ENCODE measurements at regions not wholly inside any gene's neighbourhood (a gene's known extent, or its start where the extent isn't known, plus 50 kb on each side); places are given as distances from the start of the nearest gene placed in this dataset.
"Not testable (repeated sequence)": the region's sequence is repeated elsewhere in the genome, so short reads cannot be mapped to it uniquely, and the experiment has no call there.

DNA sequence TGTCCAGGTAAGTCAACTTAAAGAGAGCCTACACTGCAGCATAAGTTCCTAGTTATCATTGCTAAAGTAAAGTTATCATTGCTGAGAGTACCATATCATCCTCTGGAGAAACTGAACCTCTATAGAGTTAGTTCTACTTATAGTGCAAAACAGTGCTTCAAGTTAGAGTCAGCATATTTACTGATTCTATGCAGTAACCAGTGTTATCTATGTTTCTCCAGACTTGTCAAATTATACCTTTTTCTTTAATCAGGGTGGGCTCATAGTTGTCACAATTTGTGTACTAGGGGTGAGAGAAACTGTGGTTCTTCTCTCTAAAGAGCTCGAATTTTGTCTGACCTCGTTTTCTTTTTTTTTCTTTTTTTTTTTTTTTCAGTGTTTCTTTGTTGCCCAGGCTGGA is 79.6 kb downstream of the ANXA2R start:
- no peak for TF ChIP-seq ZNF274 (IDR thresholded peaks at IDR 0.05; ENCODE audit: low read depth, low read length)
- H3K4me3 ChIP-seq (ENCODE audit: low read length), result no peak overlapping the region

DNA sequence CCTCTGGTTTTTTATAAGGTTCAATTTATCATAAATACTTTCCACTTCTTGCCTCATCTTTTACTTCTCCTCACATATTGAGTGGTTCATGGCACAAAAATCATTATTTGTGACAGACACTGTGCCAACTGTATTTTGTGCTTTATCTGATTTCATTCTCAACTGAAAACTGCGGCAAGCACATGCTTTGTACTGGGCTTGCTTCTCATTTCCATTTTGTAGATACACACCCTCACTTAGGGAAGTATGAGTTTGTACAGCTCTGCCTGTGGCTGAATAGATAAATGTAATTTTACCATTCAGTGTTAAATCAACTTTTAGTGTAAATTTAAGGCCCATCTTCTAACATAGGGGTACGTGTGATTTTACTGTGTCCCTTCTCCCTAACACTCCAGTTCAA is 83.6 kb downstream of the ANXA2R start:
- no peak for TF ChIP-seq ZNF274 (IDR thresholded peaks at IDR 0.05; ENCODE audit: low read depth, low read length)

DNA sequence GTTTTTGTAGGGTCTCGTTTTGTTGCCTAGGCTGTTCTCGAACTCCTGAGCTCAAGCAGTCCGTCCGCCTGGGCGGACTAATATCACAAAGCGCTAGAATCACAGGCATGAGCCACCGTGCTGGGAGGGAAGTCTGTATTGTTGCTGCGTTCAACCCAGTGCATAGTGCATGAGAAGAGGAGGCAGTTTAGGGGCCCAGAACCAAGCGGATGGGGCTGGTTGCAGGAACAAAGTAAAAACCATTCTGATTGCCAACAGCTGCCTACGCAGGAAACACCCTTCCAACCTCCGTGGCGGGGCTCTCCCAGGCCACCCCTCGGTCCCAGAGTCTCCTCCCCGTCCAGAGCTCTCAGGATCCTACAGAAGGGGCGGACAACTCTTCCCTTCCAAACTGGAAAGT is 87.1 kb downstream of the ANXA2R start:
- peak overlapping the region; percentile 65; the same call in 1 of the 2 replicates for H3K4me3 ChIP-seq (ENCODE audit: low read length)
- TF ChIP-seq ZNF274 (IDR thresholded peaks at IDR 0.05; ENCODE audit: low read depth, low read length), result no peak

More for the DNA sequence above, 83.6 kb downstream of the ANXA2R start:
- no peak overlapping the region for H3K4me3 ChIP-seq (ENCODE audit: low read length)

DNA sequence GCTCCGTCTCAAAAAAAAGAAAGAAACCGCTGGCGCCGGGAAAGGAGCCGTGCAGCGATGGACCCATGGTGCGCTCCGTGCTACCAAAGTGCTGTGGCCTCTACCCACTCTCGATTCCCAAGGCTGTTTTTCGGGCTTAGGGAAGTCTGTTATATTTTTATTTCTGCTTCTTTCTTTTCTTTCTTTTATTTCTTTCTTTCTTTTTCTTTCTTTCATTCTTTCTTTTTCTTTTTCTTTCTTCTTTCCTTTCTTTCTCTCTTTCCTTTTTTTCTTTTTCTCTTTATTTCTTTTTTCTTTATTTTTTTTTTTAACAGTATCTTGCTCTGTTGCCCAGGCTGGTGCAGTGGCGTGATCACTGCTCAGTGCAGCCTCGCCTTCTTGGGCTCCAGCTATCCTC is 87.5 kb downstream of the ANXA2R start:
- no peak for TF ChIP-seq ZNF274 (IDR thresholded peaks at IDR 0.05; ENCODE audit: low read depth, low read length)
- H3K4me3 ChIP-seq (ENCODE audit: low read length), result peak overlapping the region; percentile 65; the same call in 1 of the 2 replicates

DNA sequence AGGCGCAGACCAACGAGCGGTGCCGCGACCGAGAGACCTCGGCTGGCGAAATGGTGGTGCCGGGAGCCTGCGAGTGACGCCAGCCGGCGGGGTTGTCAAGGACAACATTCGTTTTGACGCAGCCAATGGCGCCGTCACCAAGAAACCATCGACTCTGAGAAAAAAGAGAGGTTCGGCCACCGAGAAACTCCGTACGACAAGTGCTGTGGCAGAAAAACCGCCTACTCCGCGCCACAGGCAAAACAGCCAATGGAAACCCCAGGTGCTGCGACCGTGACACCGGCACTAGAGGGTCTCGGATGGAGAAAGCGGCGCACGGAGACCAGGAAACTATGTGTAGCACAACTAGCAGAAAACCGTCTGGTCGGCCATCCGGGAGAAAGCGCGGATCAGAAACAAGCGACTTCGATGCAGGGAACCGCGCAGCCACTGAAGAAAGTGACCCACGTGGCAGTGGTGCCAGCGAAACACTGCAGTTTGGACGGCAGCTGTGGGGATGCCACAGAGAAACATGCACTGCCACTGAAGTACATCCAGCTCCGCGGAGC is 88.8 kb downstream of the ANXA2R start:
- peak overlapping the region; percentile 65; the same call in 1 of the 2 replicates for H3K4me3 ChIP-seq (ENCODE audit: low read length)
- TF ChIP-seq ZNF274 (IDR thresholded peaks at IDR 0.05; ENCODE audit: low read depth, low read length), result no peak

DNA sequence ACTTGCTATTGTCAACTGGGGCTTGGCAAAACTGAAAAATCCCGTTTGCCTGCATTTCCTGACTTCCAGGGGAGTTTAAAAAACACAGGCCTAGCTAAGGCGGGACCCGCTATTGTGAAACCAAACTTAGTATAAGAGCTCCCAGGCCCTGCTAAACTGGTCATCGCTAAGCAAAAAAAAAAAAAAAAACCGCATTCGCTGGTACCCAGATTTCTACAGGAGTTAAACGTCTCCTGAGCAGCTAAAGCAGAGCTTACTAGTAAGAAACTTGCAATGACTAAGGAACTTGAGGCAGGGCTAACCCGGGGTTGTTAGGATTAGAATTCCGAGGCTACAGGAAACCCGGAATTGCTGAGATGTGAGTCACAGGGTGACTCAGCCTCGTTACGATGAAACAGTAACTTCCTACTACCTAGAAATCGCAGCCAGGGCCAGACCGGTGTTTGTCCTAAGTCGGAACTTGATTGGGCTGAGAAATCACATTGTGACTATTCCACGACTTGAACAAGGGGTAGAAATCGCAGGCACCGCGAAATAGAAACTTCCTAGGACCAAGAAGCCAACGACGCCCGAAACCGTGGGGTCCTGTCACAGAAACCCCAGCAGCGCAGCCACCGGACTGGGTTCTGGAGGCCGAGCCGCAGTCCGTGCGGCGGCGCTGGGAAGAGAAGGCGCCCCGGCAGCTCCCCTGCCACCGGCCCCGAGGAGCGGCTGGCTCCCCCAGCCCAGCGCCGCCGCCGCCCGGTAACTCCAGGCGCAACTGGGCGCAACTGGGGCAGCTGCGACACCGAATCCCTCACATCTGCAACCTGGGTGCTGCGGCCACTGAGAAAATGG is 89.4 kb downstream of the ANXA2R start:
- no peak for TF ChIP-seq ZNF274 (IDR thresholded peaks at IDR 0.05; ENCODE audit: low read depth, low read length)
- H3K4me3 ChIP-seq (ENCODE audit: low read length), result peak overlapping the region; percentile 65

DNA sequence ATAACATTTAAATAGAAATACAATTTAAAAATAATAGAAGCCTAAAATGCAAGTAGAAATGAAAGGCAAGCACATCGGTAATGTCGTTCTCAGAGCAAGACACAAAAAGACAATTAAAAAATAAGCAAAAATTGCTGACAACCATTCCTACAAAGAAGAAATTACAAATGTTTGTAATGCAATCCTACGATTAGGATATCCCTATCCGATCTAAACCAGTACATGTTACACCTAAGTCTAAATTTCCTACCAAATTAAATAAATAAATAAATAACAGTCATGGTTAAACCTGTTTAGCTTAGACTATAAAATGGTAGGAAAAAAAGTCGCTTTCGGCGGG is 90.0 kb downstream of the ANXA2R start:
- no peak for TF ChIP-seq ZNF274 (IDR thresholded peaks at IDR 0.05; ENCODE audit: low read depth, low read length)
- peak overlapping the region; percentile 65; the same call in 1 of the 2 replicates for H3K4me3 ChIP-seq (ENCODE audit: low read length)

DNA sequence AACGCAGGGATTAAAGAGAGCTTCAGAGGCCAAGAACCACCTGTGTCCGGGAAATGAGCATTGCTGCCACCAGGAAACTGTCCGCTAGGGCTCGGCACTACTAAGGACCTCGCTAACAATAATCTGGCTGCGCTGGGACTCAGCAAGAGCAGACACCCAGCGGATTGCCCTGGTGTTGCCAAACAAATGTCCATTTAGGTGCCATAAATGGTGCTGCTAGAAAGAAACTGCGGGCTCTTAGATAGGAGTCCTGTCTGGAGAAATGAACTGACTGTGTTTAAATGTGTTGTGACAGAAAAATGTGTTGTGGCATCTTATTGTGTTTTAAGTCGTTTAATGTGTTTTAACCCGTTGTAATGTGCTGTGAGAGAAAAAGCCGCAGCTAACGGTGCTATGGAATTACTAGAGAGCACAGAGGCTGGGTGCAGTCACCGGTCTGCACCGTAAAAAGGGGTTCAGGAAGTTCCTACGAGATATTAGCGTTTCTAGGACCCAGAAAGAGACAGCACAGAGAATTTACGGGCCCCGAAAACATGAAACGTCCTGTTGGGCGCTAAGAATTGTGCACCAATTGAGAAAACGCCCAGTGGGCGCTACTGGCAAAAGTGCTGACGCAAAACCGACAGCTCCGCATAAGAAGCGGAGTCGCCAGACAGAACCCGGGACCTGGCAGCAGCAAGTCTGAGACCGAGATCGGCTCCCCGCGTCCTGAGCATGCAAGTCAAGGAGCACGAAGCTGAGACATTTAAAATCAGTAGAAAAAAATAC is 90.6 kb downstream of the ANXA2R start:
- TF ChIP-seq ZNF274 (IDR thresholded peaks at IDR 0.05; ENCODE audit: low read depth, low read length), result no peak
- peak overlapping the region; percentile 65; the same call in 1 of the 2 replicates for H3K4me3 ChIP-seq (ENCODE audit: low read length)

DNA sequence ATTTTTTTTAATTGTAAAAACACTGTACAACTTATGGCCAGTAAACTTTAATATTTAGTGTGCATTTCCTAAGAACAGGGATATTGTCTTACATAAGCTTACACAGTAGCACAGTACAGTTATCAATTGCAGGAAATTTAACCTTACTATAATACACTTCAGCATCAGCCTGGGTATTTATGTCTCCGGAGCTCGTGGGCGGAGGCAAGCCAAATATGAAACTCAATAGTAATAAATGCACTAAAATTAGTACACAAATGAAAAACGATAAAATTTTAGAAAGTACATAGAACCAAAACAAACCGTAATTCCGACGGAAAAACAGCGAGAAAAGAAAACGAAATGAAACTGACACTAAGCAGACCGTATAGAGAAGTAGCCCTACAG is 91.2 kb downstream of the ANXA2R start:
- TF ChIP-seq ZNF274 (IDR thresholded peaks at IDR 0.05; ENCODE audit: low read depth, low read length), result no peak
- peak overlapping the region; percentile 65; the same call in 1 of the 2 replicates for H3K4me3 ChIP-seq (ENCODE audit: low read length)

DNA sequence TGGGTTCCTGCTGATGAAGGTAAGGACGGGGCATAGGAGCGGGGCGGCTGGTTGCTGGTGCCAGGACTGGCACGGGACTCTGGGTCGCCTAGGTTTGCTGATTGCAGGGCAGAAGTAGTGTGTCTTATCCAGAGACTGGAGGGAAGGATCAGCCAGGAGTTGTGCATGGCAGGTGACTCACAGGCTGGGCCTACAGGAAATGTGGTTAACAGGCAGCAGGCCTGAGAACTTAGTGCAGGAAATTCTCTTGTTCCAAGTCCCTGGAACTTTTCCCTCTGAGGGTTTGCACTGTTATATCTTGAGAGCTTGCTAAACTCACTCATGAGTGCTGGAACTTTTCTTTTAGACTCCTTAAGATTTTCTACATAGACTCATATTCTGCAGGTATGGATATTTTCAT is 95.1 kb downstream of the ANXA2R start:
- H3K4me3 ChIP-seq (ENCODE audit: low read length), result no peak overlapping the region
- TF ChIP-seq ZNF274 (IDR thresholded peaks at IDR 0.05; ENCODE audit: low read depth, low read length), result no peak

DNA sequence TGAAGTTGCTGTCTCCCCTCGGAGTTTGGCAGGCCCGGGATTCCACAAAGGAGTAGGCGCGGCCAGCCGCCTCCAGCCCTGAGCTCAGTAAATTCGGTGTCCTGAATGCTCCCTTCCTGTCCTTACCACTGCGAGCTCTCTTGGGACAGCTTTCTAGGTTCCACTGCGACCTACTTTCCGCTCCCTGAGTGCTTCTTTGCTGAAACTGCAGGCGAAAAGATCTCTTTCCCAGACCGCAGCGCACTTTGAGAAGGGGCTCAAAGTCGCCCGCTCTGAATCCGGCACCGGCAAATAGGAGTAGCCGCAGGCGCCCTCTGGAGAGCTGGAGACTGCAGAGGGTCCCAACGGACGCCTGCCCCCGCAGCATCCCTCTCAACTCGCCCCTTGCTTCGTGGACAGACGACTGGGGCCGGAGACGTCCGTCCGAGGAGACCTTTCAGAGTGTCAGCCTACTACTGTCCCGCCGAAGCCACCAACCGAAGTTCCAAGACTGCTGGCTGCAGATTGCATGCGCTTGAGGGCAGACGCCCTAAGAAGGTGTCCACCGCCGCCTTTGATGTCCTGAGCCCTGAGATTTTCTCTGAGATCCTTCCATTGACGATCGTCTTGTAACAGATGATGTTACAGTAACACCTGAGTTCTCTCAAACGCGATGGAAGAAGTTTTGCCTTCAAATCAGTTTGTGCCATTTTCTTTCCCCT is 96.0 kb downstream of the ANXA2R start:
- no peak overlapping the region for H3K4me3 ChIP-seq (ENCODE audit: low read length)
- TF ChIP-seq ZNF274 (IDR thresholded peaks at IDR 0.05; ENCODE audit: low read depth, low read length), result no peak

DNA sequence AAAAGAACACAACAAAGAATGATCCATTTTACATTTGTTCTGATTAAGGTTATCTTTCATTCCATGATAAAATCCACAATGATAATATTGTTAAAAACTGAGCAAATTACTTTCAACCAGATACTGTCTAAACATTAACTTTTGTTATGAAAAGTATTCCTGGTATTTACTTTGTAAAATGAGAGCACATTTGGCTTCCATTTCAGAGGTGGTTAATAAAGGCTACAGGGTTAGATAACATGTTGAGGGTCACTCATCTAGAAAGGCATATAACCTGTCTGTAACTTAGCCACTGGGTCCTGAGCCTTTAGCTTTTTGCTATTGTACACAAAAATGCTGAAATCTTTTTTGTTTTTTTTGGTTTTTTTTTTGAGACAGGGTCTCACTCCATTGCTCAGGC is 99.3 kb downstream of the ANXA2R start:
- TF ChIP-seq ZNF274 (IDR thresholded peaks at IDR 0.05; ENCODE audit: low read depth, low read length), result no peak
- H3K4me3 ChIP-seq (ENCODE audit: low read length), result no peak overlapping the region

DNA sequence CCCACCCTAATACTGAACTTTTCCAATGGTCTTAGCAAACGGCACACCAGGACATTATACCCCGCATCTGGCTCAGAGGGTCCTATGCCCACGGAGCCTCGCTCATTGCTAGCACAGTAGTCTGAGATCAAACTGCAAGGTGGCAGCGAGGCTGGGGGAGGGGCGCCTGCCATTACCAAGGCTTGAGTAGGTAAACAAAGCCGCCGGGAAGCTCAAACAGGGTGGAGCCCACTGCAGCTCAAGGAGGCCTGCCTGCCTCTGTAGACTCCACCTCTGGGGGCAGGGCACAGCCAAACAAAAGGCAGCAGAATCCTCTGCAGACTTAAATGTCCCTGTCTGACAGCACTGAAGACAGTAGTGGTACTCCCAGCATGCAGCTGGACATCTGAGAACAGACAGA is 108.1 kb downstream of the ANXA2R start:
- not testable (repeated sequence) for H3K4me3 ChIP-seq (ENCODE audit: low read length)

DNA sequence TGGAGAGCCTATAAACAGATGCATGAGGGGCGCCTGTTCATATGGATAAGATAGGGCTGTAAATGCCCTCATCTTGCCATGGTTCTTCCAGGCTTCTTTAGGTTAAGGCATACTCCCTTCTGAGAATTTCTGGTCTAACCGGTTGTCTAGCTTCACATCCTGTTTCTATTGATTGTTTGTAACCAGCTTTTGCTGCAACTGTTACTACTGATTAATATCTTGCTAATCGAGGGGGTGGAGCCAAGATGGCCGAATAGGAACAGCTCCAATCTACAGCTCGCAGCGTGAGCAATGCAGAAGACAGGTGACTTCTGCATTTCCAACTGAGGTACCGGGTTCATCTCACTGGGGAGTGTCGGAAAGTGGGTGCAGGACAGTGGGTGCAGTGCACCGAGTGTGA is 108.7 kb downstream of the ANXA2R start:
- H3K4me3 ChIP-seq (ENCODE audit: low read length), result not testable (repeated sequence)

Measured in GM08714 (cell line).